WTC11 (cell line): ENCODE measurements at regions not wholly inside any gene's neighbourhood (a gene's known extent, or its start where the extent isn't known, plus 50 kb on each side); places are given as distances from the start of the nearest gene placed in this dataset.

Source experiments
- ATAC-seq: fragments of 200-7000 bp; cut with Tn5 transposase; 2 replicates; pipeline ENCODE4 v1.10.0; 2021; ENCODE audit warnings: mild to moderate bottlenecking, moderate library complexity
- CTCF ChIA-PET: fragments of 300-600 bp; sonication (Branson Sonifier 250); formaldehyde crosslinking; loops from one replicate; lab custom pipeline; 2021; ENCODE audit warnings: antibody characterized with exemption; lab: Charles Lee
- POLR2A ChIA-PET: fragments of 350-600 bp; sonication (Branson Sonifier 250); formaldehyde crosslinking; loops from one replicate; lab custom pipeline; 2021; ENCODE audit warnings: antibody characterized with exemption; lab: Charles Lee
- DNase-seq: peaks from one replicate; pipeline ENCODE4 v3.0.0; 2021; ENCODE audit warnings: low spot score
- H3K27ac Mint-ChIP-seq: 2 replicates; pipeline ENCODE4 v1.8.0; 2021; ENCODE audit warnings: mixed read lengths
- H3K27me3 Mint-ChIP-seq: 2 replicates; pipeline ENCODE4 v1.8.0; 2021; ENCODE audit warnings: low read depth, mild to moderate bottlenecking, moderate library complexity, mixed read lengths
- H3K36me3 Mint-ChIP-seq: 2 replicates; pipeline ENCODE4 v1.8.0; 2021; ENCODE audit warnings: mixed read lengths
- H3K4me1 Mint-ChIP-seq: 2 replicates; pipeline ENCODE4 v1.8.0; 2022; ENCODE audit warnings: mixed read lengths
- H3K4me3 Mint-ChIP-seq: 2 replicates; pipeline ENCODE4 v1.8.0; 2021; ENCODE audit warnings: mild to moderate bottlenecking, moderate library complexity, mixed read lengths
- H3K9me3 Mint-ChIP-seq: 2 replicates; pipeline ENCODE4 v1.8.0; 2021; ENCODE audit warnings: mixed read lengths
- EMX1 ChIP-seq: fragments of 250-450 bp; sonication (Bioruptor Pico); IDR thresholded peaks from 2 replicates; pipeline ENCODE4 v1.8.0; 2021; ENCODE audit warnings: mild to moderate bottlenecking
- ESRRA ChIP-seq: sonication (generic); formaldehyde crosslinking; IDR thresholded peaks from 2 replicates; pipeline ENCODE4 v1.8.1; 2022; ENCODE audit warnings: mild to moderate bottlenecking, missing genetic modification reagents, borderline replicate concordance
- FOXK1 ChIP-seq: sonication (generic); formaldehyde crosslinking; IDR thresholded peaks from 2 replicates; pipeline ENCODE4 v1.8.0; 2022; ENCODE audit warnings: mild to moderate bottlenecking, moderate library complexity, missing genetic modification reagents
- FOXP4 ChIP-seq: sonication (generic); formaldehyde crosslinking; IDR thresholded peaks from 2 replicates; pipeline ENCODE4 v1.8.0; 2022; ENCODE audit warnings: mild to moderate bottlenecking, missing genetic modification reagents
- GTF2I ChIP-seq: fragments of 250-450 bp; sonication (Bioruptor Pico); conservative IDR thresholded peaks from 2 replicates; pipeline ENCODE4 v1.4.0; 2021; ENCODE audit warnings: mild to moderate bottlenecking
- HMGA2 ChIP-seq: fragments of 250-450 bp; sonication (Bioruptor Pico); IDR thresholded peaks from 2 replicates; pipeline ENCODE4 v1.4.0; 2021; ENCODE audit warnings: mild to moderate bottlenecking, moderate library complexity
- JAZF1 ChIP-seq: fragments of 250-450 bp; sonication (Bioruptor Pico); IDR thresholded peaks from 2 replicates; pipeline ENCODE4 v1.9.0; 2021; ENCODE audit warnings: moderate library complexity, mild to moderate bottlenecking, inconsistent platforms
- MYBL2 ChIP-seq: sonication (generic); formaldehyde crosslinking; IDR thresholded peaks from 2 replicates; pipeline ENCODE4 v1.8.1; 2023; ENCODE audit warnings: mild to moderate bottlenecking, moderate library complexity, missing genetic modification reagents
- SMAD3 ChIP-seq: sonication (generic); formaldehyde crosslinking; IDR thresholded peaks from 2 replicates; pipeline ENCODE4 v1.8.0; 2022; ENCODE audit warnings: missing genetic modification reagents, mild to moderate bottlenecking, borderline replicate concordance
- SP1 ChIP-seq: sonication (generic); formaldehyde crosslinking; conservative IDR thresholded peaks from 2 replicates; pipeline ENCODE4 v1.8.1; 2022; ENCODE audit warnings: missing genetic modification reagents
- TP53 ChIP-seq: sonication (generic); formaldehyde crosslinking; IDR thresholded peaks from 2 replicates; pipeline ENCODE4 v1.8.1; 2023; ENCODE audit warnings: mild to moderate bottlenecking, missing genetic modification reagents
- ZBTB21 ChIP-seq: sonication (generic); formaldehyde crosslinking; IDR thresholded peaks from 2 replicates; pipeline ENCODE4 v1.8.1; 2023; ENCODE audit warnings: mild to moderate bottlenecking, missing genetic modification reagents, borderline replicate concordance
- TF ChIP-seq, protein P1 (sequence below): fragments of 250-450 bp; sonication (Bioruptor Pico); IDR thresholded peaks from 2 replicates; pipeline ENCODE4 v1.9.0; 2021; ENCODE audit warnings: mild to moderate bottlenecking, borderline replicate concordance
- TF ChIP-seq, protein P2 (sequence below): sonication (generic); formaldehyde crosslinking; IDR thresholded peaks from 2 replicates; pipeline ENCODE4 v1.8.1; 2022; ENCODE audit warnings: missing genetic modification reagents, borderline replicate concordance
- TF ChIP-seq, protein P3 (sequence below): sonication (generic); formaldehyde crosslinking; IDR thresholded peaks from 2 replicates; pipeline ENCODE4 v1.8.0; 2022; ENCODE audit warnings: mild to moderate bottlenecking, missing genetic modification reagents
- TF ChIP-seq, protein P4 (sequence below): sonication (generic); formaldehyde crosslinking; IDR thresholded peaks from 2 replicates; pipeline ENCODE4 v1.8.1; 2023; ENCODE audit warnings: mild to moderate bottlenecking, missing genetic modification reagents, borderline replicate concordance

DNA sequence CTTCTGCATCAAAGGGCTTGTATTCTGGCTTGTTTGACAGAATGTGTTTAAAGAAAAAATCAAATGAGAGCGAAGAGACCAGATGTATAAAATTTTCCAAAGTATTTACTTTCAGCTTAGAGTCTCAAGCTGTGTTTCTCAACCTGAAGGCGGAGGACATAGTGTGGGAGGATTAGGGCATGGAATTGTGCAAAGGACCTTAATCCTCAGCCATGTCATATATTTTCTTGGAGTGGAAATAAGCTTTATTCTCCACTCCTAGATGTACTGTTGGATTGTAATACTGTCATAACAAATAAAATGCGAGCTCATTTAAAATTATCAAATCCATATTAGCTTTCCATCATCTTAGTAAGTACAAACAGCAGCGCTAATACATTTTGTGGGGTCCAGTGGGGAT is 154.0 kb downstream of the PAH start:
- Mint-ChIP-seq H3K4me1 (peaks cover 5% of the 10 kb centered on the region; the same call in 1 of the 2 replicates), H3K27ac (no peak overlapping the region), H3K9me3 (no peaks in the 10 kb centered on the region), H3K27me3 (no peaks in the 10 kb centered on the region), H3K4me3 (no peak overlapping the region), H3K36me3 (no peaks in the 10 kb centered on the region)
- DNase-seq (no peak), ATAC-seq (no peak)
- TF ChIP-seq, protein P1, sequence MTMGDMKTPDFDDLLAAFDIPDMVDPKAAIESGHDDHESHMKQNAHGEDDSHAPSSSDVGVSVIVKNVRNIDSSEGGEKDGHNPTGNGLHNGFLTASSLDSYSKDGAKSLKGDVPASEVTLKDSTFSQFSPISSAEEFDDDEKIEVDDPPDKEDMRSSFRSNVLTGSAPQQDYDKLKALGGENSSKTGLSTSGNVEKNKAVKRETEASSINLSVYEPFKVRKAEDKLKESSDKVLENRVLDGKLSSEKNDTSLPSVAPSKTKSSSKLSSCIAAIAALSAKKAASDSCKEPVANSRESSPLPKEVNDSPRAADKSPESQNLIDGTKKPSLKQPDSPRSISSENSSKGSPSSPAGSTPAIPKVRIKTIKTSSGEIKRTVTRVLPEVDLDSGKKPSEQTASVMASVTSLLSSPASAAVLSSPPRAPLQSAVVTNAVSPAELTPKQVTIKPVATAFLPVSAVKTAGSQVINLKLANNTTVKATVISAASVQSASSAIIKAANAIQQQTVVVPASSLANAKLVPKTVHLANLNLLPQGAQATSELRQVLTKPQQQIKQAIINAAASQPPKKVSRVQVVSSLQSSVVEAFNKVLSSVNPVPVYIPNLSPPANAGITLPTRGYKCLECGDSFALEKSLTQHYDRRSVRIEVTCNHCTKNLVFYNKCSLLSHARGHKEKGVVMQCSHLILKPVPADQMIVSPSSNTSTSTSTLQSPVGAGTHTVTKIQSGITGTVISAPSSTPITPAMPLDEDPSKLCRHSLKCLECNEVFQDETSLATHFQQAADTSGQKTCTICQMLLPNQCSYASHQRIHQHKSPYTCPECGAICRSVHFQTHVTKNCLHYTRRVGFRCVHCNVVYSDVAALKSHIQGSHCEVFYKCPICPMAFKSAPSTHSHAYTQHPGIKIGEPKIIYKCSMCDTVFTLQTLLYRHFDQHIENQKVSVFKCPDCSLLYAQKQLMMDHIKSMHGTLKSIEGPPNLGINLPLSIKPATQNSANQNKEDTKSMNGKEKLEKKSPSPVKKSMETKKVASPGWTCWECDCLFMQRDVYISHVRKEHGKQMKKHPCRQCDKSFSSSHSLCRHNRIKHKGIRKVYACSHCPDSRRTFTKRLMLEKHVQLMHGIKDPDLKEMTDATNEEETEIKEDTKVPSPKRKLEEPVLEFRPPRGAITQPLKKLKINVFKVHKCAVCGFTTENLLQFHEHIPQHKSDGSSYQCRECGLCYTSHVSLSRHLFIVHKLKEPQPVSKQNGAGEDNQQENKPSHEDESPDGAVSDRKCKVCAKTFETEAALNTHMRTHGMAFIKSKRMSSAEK (CRISPR knock-in tag) = no peak
- TF ChIP-seq SMAD3 (CRISPR knock-in tag) = no peak
- TF ChIP-seq, protein P2, sequence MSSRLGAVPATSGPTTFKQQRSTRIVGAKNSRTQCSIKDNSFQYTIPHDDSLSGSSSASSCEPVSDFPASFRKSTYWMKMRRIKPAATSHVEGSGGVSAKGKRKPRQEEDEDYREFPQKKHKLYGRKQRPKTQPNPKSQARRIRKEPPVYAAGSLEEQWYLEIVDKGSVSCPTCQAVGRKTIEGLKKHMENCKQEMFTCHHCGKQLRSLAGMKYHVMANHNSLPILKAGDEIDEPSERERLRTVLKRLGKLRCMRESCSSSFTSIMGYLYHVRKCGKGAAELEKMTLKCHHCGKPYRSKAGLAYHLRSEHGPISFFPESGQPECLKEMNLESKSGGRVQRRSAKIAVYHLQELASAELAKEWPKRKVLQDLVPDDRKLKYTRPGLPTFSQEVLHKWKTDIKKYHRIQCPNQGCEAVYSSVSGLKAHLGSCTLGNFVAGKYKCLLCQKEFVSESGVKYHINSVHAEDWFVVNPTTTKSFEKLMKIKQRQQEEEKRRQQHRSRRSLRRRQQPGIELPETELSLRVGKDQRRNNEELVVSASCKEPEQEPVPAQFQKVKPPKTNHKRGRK (CRISPR knock-in tag) = no peak
- no peak for TF ChIP-seq EMX1 (CRISPR knock-in tag)
- TF ChIP-seq, protein P3, sequence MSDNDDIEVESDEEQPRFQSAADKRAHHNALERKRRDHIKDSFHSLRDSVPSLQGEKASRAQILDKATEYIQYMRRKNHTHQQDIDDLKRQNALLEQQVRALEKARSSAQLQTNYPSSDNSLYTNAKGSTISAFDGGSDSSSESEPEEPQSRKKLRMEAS (CRISPR knock-in tag) = no peak
- no peak for TF ChIP-seq HMGA2 (CRISPR knock-in tag)
- TF ChIP-seq FOXP4 = no peak
- no peak for TF ChIP-seq SP1 (CRISPR knock-in tag)
- TF ChIP-seq FOXK1 (CRISPR knock-in tag) = no peak
- ChIA-PET POLR2A (no interaction called here), CTCF (interaction anchor here (0.8 to 1.4 kb wide), 3 partner anchors 116 to 593 kb away, joined by 3 to 4 read pairs (median 3); no protein-coding TSS in a partner anchor)

DNA sequence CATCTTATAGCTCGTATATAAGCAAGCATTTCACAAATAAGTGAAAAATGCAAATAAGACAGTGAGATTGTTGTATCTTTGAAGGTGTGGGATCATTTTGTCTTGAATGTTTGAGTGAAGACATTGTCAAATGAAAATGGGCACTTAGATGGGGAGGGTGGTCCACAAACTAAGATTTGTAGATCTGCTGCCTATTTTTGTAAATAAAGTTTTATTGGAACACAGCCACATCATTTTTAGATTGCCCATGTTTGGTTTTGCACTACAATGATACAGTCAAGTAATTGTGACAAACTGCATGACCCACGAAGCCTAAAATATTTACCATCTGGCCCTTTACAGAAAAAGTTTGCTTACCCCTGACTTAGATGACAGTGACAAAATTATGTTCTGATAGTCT is 156.7 kb downstream of the PAH start:
- no peaks in the 10 kb centered on the region for H3K27me3 Mint-ChIP-seq
- H3K4me1 Mint-ChIP-seq = peaks cover 13% of the 10 kb centered on the region
- CTCF ChIA-PET = interaction anchor here (1.4 kb wide), 1 partner anchor 9 kb away, joined by 4 read pairs; no protein-coding TSS in a partner anchor
- H3K36me3 Mint-ChIP-seq = no peaks in the 10 kb centered on the region
- no peak for TF ChIP-seq ZBTB21 (CRISPR knock-in tag)
- no peak for TF ChIP-seq TP53 (CRISPR knock-in tag)
- no peak for TF ChIP-seq ESRRA (CRISPR knock-in tag)
- TF ChIP-seq, protein P4, sequence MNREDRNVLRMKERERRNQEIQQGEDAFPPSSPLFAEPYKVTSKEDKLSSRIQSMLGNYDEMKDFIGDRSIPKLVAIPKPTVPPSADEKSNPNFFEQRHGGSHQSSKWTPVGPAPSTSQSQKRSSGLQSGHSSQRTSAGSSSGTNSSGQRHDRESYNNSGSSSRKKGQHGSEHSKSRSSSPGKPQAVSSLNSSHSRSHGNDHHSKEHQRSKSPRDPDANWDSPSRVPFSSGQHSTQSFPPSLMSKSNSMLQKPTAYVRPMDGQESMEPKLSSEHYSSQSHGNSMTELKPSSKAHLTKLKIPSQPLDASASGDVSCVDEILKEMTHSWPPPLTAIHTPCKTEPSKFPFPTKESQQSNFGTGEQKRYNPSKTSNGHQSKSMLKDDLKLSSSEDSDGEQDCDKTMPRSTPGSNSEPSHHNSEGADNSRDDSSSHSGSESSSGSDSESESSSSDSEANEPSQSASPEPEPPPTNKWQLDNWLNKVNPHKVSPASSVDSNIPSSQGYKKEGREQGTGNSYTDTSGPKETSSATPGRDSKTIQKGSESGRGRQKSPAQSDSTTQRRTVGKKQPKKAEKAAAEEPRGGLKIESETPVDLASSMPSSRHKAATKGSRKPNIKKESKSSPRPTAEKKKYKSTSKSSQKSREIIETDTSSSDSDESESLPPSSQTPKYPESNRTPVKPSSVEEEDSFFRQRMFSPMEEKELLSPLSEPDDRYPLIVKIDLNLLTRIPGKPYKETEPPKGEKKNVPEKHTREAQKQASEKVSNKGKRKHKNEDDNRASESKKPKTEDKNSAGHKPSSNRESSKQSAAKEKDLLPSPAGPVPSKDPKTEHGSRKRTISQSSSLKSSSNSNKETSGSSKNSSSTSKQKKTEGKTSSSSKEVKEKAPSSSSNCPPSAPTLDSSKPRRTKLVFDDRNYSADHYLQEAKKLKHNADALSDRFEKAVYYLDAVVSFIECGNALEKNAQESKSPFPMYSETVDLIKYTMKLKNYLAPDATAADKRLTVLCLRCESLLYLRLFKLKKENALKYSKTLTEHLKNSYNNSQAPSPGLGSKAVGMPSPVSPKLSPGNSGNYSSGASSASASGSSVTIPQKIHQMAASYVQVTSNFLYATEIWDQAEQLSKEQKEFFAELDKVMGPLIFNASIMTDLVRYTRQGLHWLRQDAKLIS = no peak
- no peak for TF ChIP-seq GTF2I (CRISPR knock-in tag)
- no peak for TF ChIP-seq MYBL2 (CRISPR knock-in tag)
- no peak for TF ChIP-seq JAZF1 (CRISPR knock-in tag)
- POLR2A ChIA-PET = no interaction called here
- DNase-seq = no peak
- no peaks in the 10 kb centered on the region for H3K9me3 Mint-ChIP-seq
- no peak for ATAC-seq
- H3K4me3 Mint-ChIP-seq = no peak overlapping the region
- H3K27ac Mint-ChIP-seq = no peak overlapping the region
